ENCODE measurements at regions not wholly inside any gene's neighbourhood (a gene's known extent, or its start where the extent isn't known, plus 50 kb on each side); places are given as distances from the start of the nearest gene placed in this dataset.
"Not testable (repeated sequence)": the region's sequence is repeated elsewhere in the genome, so short reads cannot be mapped to it uniquely, and the experiment has no call there.

DNA sequence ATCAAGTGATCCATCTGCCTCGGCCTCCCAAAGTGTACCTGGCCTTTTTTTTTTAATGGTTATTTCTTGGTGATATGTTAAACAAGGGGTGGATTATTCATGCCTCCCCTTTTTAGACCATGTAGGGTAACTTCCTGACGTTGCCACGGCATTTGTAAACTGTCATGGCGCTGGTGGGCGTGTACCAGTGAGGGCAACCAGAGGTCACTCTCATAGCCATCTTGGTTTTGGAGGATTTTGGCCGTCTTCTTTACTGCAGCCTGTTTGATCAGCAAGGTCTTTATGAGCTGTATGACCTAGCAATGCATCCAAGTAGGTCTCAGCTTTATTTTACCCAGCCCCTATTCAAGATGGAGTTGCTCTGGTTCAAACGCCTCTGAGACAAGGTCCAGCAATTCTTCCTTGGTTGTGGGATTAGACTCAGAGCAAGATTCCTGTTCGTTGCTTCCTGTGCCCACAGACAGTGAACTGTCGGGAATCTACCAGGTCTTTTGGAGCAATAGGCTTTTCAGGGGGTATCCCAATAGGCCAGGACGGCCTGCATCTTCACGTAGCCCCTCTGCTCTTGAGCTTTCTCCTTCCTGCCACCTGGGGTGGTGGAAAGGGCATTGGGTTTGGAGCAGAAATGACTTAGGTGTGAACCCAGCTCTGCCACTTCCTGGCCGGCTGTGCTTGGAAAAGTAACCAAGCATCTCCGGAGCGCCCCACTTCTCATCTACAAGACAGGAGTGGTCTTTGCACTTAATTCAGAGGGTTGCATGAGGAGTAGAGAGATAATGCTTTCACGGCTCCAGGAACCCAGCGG lies 52.9 kb upstream of the SEC14L1 start:
- DNase-seq, result peak; percentile 25

GRCh38 chr17:77088455-77089123 lies 52.2 kb upstream of the SEC14L1 start:
- peak; percentile 90 for DNase-seq

DNA sequence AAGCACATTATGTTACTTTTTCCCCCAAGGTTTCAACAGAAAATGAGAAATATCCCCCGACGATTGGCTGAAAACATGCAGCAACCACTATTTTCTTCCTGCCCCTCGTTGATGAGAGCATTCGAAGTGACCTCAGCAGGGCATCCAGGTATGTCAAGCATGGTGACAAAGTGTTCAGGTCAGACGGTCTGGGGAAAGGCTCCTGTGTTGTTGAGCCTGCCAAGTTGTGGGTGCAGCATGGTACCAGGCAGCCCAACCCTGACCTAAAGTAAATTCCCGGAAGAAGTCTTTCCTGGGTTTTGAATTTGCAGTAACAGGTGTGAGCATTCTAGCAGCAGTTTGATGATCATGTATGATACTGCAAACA lies 51.7 kb upstream of the SEC14L1 start:
- DNase-seq, result peak; percentile 18

DNA sequence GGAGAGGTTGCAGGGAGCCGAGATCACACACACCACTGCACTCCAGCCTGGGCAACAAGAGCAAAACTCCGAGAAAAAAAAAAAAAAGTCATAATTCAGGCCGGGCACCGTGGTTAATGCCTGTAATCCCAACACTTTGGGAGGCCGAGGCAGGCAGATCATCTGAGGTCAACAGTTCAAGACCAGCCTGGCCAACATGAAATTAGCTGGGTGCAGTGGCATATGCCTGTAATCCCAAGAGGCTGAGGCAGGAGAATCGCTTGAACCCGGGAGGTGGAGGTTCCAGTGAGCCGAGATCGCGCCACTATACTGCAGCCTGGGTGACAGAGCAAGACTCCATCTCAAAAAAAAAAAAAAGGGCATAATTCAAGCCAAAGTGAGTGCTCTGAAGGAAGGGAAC lies 50.8 kb upstream of the SEC14L1 start:
- not testable (repeated sequence) for DNase-seq

DNA sequence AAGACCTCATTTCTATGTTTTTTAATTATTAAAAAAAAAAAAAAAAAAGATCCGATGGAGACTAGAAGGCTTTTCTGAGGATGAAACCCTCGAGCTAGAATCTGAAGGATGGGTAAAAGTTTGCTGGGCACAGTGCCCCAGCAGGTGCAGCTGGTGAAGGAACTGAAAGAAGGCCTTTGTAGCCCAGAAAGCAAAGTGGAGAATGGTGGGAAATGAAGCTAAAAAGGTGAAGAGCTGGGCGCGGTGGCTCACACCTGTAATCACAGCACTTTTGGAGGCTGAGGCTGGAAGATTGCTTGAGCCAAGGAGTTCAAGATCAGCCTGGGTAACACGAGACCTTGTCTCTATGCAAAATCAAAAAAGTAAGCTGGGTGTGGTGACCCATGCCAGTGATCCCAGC lies 50.3 kb upstream of the SEC14L1 start:
- DNase-seq, result no peak
